RWPE1 (cell line): ENCODE measurements at regions not wholly inside any gene's neighbourhood (a gene's known extent, or its start where the extent isn't known, plus 50 kb on each side); places are given as distances from the start of the nearest gene placed in this dataset.

Source experiments
- CTCF ChIA-PET: fragments of 350-600 bp; sonication (Branson Sonifier 250); formaldehyde crosslinking; extraction: SDS; loops from one replicate; lab custom pipeline; 2021; lab: Yijun Ruan, JAX
- POLR2A ChIA-PET: fragments of 400-600 bp; formaldehyde crosslinking; extraction: SDS; loops from one replicate; lab custom pipeline; 2020; ENCODE audit warnings: antibody characterized with exemption; ENCODE audit not compliant: low non-redundant PET; lab: Yijun Ruan, JAX
- DNase-seq: peaks from one replicate; pipeline ENCODE4 v3.0.0; 2012; ENCODE audit warnings: low spot score
- H3K27ac ChIP-seq: fragments of 450-650 bp; 2 replicates; pipeline ENCODE4 v1.5.1; 2017
- CTCF ChIP-seq: fragments of 450-650 bp; conservative IDR thresholded peaks from 2 replicates; pipeline ENCODE4 v1.5.1; 2017; ENCODE audit warnings: low read depth, mild to moderate bottlenecking

GRCh38 chr9:89743216-89743572, 138.4 kb downstream of the GADD45G start:
- no peak overlapping the region for H3K27ac ChIP-seq
- POLR2A ChIA-PET = no interaction called here
- CTCF ChIA-PET = interaction anchor here (0.5 to 1.1 kb wide), 4 partner anchors 24 to 140 kb away, joined by 3 to 7 read pairs (median 4); no protein-coding TSS in a partner anchor
- DNase-seq = no peak
- no peak for TF ChIP-seq CTCF

GRCh38 chr9:89743573-89744254, 138.9 kb downstream of the GADD45G start:
- ChIA-PET CTCF (interaction anchor here (0.7 to 1.1 kb wide), 2 partner anchors 104 to 141 kb away, joined by 3 to 7 read pairs; no protein-coding TSS in a partner anchor), POLR2A (no interaction called here)
- DNase-seq = no peak
- TF ChIP-seq CTCF = no peak
- H3K27ac ChIP-seq = no peak overlapping the region

GRCh38 chr9:89744255-89744648, 139.4 kb downstream of the GADD45G start:
- no peak overlapping the region for H3K27ac ChIP-seq
- ChIA-PET CTCF (interaction anchor here (0.7 kb wide), 1 partner anchor 103 kb away, joined by 3 read pairs; no protein-coding TSS in a partner anchor), POLR2A (no interaction called here)
- no peak for TF ChIP-seq CTCF
- DNase-seq = no peak

- ChIA-PET CTCF (no interaction called here), POLR2A (no interaction called here)
- peak; percentile 66 for DNase-seq
- H3K27ac ChIP-seq = no peak overlapping the region
- TF ChIP-seq CTCF = no peak
Measured at GRCh38 chr9:89744730-89745129, 139.9 kb downstream of the GADD45G start.

- ChIA-PET POLR2A (no interaction called here), CTCF (interaction anchor here (0.6 kb wide), 1 partner anchor 33 kb away, joined by 3 read pairs; no protein-coding TSS in a partner anchor)
Measured at GRCh38 chr9:89745601-89746376, 141.0 kb downstream of the GADD45G start.

More at GRCh38 chr9:89745601-89746376, 141.0 kb downstream of the GADD45G start:
- DNase-seq = no peak
- no peak for TF ChIP-seq CTCF
- no peak overlapping the region for H3K27ac ChIP-seq
